Nephron progenitor cell (in vitro differentiated cells): ENCODE measurements at regions not wholly inside any gene's neighbourhood (a gene's known extent, or its start where the extent isn't known, plus 50 kb on each side); places are given as distances from the start of the nearest gene placed in this dataset.

Experiments
- DNase-seq: peaks from one replicate; pipeline ENCODE4 v3.0.0; 2021
- H3K27ac Mint-ChIP-seq: 2 replicates; pipeline ENCODE4 v1.8.0; 2021; ENCODE audit warnings: mild to moderate bottlenecking, moderate library complexity, mixed read lengths
- H3K27me3 Mint-ChIP-seq: 2 replicates; pipeline ENCODE4 v1.8.0; 2021; ENCODE audit warnings: mild to moderate bottlenecking, low read depth, mixed read lengths; ENCODE audit not compliant: poor library complexity
- H3K36me3 Mint-ChIP-seq: 2 replicates; pipeline ENCODE4 v1.8.0; 2021; ENCODE audit warnings: low read depth, mixed read lengths
- H3K4me1 Mint-ChIP-seq: 2 replicates; pipeline ENCODE4 v1.8.0; 2021; ENCODE audit warnings: mixed read lengths
- H3K4me3 Mint-ChIP-seq: 2 replicates; pipeline ENCODE4 v1.8.0; 2021; ENCODE audit warnings: mild to moderate bottlenecking, moderate library complexity, mixed read lengths
- H3K9me3 Mint-ChIP-seq: 2 replicates; pipeline ENCODE4 v1.8.0; 2021; ENCODE audit warnings: mild to moderate bottlenecking, moderate library complexity, mixed read lengths
- CTCF ChIP-seq: fragments of 200-600 bp; sonication (generic); IDR thresholded peaks from 2 replicates; pipeline ENCODE4 v1.5.0; 2021; ENCODE audit warnings: antibody characterized with exemption

- no peak for DNase-seq
- Mint-ChIP-seq H3K4me1 (peaks cover 5% of the 10 kb centered on the region), H3K36me3 (no peaks in the 10 kb centered on the region), H3K4me3 (no peak overlapping the region), H3K27me3 (peaks cover 6% of the 10 kb centered on the region), H3K27ac (no peak overlapping the region), H3K9me3 (no peaks in the 10 kb centered on the region)
- TF ChIP-seq CTCF: no peak
These were observed 108.5 kb downstream of the ADRB2 start for GRCh38 chr5:148934895-148935400.

GRCh38 chr5:148937239-148937638 is 110.8 kb downstream of the ADRB2 start:
- H3K36me3 Mint-ChIP-seq: no peaks in the 10 kb centered on the region
- peaks cover 5% of the 10 kb centered on the region for H3K27me3 Mint-ChIP-seq
- H3K9me3 Mint-ChIP-seq: peaks cover 6% of the 10 kb centered on the region
- no peak overlapping the region for H3K4me3 Mint-ChIP-seq
- no peak for DNase-seq
- H3K4me1 Mint-ChIP-seq: peaks cover 3% of the 10 kb centered on the region
- H3K27ac Mint-ChIP-seq: no peak overlapping the region
- TF ChIP-seq CTCF: no peak

GRCh38 chr5:148937830-148938521 is 111.6 kb downstream of the ADRB2 start:
- no peaks in the 10 kb centered on the region for H3K4me1 Mint-ChIP-seq
- peaks cover 6% of the 10 kb centered on the region for H3K9me3 Mint-ChIP-seq
- TF ChIP-seq CTCF: no peak
- H3K36me3 Mint-ChIP-seq: no peaks in the 10 kb centered on the region
- no peak for DNase-seq
- no peak overlapping the region for H3K4me3 Mint-ChIP-seq
- H3K27me3 Mint-ChIP-seq: peaks cover 6% of the 10 kb centered on the region
- H3K27ac Mint-ChIP-seq: no peak overlapping the region

- no peak for DNase-seq
- H3K9me3 Mint-ChIP-seq: peaks cover 6% of the 10 kb centered on the region
- H3K4me3 Mint-ChIP-seq: no peak overlapping the region
- H3K4me1 Mint-ChIP-seq: no peaks in the 10 kb centered on the region
- peaks cover 6% of the 10 kb centered on the region for H3K27me3 Mint-ChIP-seq
- H3K36me3 Mint-ChIP-seq: no peaks in the 10 kb centered on the region
- no peak for TF ChIP-seq CTCF
- H3K27ac Mint-ChIP-seq: no peak overlapping the region
These were observed 112.1 kb downstream of the ADRB2 start for GRCh38 chr5:148938522-148938882.

GRCh38 chr5:148939676-148940075 is 113.3 kb downstream of the ADRB2 start:
- H3K4me1 Mint-ChIP-seq: no peaks in the 10 kb centered on the region
- H3K36me3 Mint-ChIP-seq: no peaks in the 10 kb centered on the region
- H3K27me3 Mint-ChIP-seq: peaks cover 6% of the 10 kb centered on the region
- peaks cover 8% of the 10 kb centered on the region for H3K9me3 Mint-ChIP-seq
- H3K4me3 Mint-ChIP-seq: no peak overlapping the region
- no peak for TF ChIP-seq CTCF
- H3K27ac Mint-ChIP-seq: no peak overlapping the region
- DNase-seq: no peak

- TF ChIP-seq CTCF: no peak
- no peak overlapping the region for H3K27ac Mint-ChIP-seq
- no peak for DNase-seq
- H3K4me1 Mint-ChIP-seq: no peaks in the 10 kb centered on the region
- no peak overlapping the region for H3K4me3 Mint-ChIP-seq
- no peaks in the 10 kb centered on the region for H3K36me3 Mint-ChIP-seq
- H3K9me3 Mint-ChIP-seq: peaks cover 11% of the 10 kb centered on the region
- H3K27me3 Mint-ChIP-seq: peaks cover 3% of the 10 kb centered on the region
These were observed 115.4 kb downstream of the ADRB2 start for GRCh38 chr5:148941810-148942209.
